Chondrocyte (in vitro differentiated cells): ENCODE measurements at regions not wholly inside any gene's neighbourhood (a gene's known extent, or its start where the extent isn't known, plus 50 kb on each side); places are given as distances from the start of the nearest gene placed in this dataset.

ENCODE experiments used
- DNase-seq: peaks from one replicate; pipeline ENCODE4 v3.0.0; 2021; ENCODE audit warnings: mixed read lengths, low spot score
- H3K27ac Mint-ChIP-seq: one replicate; pipeline ENCODE4 v1.8.0; 2021; ENCODE audit warnings: mild to moderate bottlenecking, moderate library complexity, mixed read lengths; ENCODE audit not compliant: unreplicated experiment
- H3K27me3 Mint-ChIP-seq: 2 replicates; pipeline ENCODE4 v1.8.0; 2021; ENCODE audit warnings: low read depth, mixed read lengths
- H3K36me3 Mint-ChIP-seq: 2 replicates; pipeline ENCODE4 v1.8.0; 2021; ENCODE audit warnings: low read depth, mixed read lengths
- H3K4me1 Mint-ChIP-seq: 2 replicates; pipeline ENCODE4 v1.8.0; 2021; ENCODE audit warnings: low read depth, mild to moderate bottlenecking, mixed read lengths
- H3K4me3 Mint-ChIP-seq: one replicate; pipeline ENCODE4 v1.8.0; 2021; ENCODE audit warnings: mild to moderate bottlenecking, moderate library complexity, mixed read lengths; ENCODE audit not compliant: unreplicated experiment
- H3K9me3 Mint-ChIP-seq: 2 replicates; pipeline ENCODE4 v1.8.0; 2021; ENCODE audit warnings: low read depth, mixed read lengths
- TF ChIP-seq, protein P1 (sequence below): fragments of 200-600 bp; sonication (generic); IDR thresholded peaks from 2 replicates; pipeline ENCODE4 v1.5.0; 2021; ENCODE audit warnings: antibody characterized with exemption, mild to moderate bottlenecking, moderate library complexity

DNA sequence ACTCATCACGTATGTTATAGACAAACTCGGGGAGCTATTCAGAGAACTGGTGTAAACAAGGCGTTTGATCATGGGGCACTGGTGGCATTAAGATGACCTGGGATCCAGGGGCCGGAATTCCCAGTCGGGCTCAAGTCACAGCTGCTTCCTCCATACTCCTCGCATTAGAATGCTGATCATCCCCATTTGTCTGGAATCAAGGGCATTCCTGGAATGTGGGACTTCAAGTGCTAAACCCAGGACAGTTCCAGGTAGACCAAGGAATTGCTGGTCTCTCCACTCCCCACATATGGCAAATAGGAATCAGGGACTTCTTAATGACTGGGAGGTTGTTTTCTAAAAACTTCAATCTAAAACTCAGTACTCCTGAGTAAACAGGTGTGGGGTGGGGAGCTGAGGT, 355.7 kb upstream of the RAB6C start:
- Mint-ChIP-seq H3K27ac (no peak overlapping the region), H3K9me3 (peaks cover 18% of the 10 kb centered on the region), H3K4me1 (no peaks in the 10 kb centered on the region), H3K27me3 (no peaks in the 10 kb centered on the region), H3K4me3 (no peak overlapping the region), H3K36me3 (no peaks in the 10 kb centered on the region)
- DNase-seq = no peak
- TF ChIP-seq, protein P1, sequence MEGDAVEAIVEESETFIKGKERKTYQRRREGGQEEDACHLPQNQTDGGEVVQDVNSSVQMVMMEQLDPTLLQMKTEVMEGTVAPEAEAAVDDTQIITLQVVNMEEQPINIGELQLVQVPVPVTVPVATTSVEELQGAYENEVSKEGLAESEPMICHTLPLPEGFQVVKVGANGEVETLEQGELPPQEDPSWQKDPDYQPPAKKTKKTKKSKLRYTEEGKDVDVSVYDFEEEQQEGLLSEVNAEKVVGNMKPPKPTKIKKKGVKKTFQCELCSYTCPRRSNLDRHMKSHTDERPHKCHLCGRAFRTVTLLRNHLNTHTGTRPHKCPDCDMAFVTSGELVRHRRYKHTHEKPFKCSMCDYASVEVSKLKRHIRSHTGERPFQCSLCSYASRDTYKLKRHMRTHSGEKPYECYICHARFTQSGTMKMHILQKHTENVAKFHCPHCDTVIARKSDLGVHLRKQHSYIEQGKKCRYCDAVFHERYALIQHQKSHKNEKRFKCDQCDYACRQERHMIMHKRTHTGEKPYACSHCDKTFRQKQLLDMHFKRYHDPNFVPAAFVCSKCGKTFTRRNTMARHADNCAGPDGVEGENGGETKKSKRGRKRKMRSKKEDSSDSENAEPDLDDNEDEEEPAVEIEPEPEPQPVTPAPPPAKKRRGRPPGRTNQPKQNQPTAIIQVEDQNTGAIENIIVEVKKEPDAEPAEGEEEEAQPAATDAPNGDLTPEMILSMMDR = no peak

DNA sequence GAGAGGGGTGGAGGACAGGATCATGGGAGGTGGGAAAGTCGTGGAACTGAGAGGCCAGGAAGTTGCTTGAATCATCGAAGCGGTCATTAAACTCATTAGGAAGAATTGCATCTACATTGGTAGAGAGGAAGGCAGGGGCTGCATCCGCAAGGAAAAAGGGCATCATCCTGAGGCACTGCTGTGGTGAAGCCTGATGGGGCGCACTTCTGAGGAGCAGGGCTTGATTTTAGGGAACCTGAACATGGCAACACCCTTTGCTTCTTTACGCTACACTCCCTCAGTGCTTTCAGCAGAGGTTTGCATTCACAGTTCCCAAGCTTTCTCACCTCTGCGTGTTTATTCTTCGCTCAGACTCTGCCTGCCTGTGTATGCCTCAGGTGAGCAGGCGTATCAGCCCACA, 352.0 kb upstream of the RAB6C start:
- no peak overlapping the region for H3K27ac Mint-ChIP-seq
- peaks cover 32% of the 10 kb centered on the region for H3K9me3 Mint-ChIP-seq
- H3K4me1 Mint-ChIP-seq = no peaks in the 10 kb centered on the region
- TF ChIP-seq, protein P1 = no peak
- H3K4me3 Mint-ChIP-seq = no peak overlapping the region
- no peaks in the 10 kb centered on the region for H3K36me3 Mint-ChIP-seq
- H3K27me3 Mint-ChIP-seq = no peaks in the 10 kb centered on the region
- DNase-seq = no peak

DNA sequence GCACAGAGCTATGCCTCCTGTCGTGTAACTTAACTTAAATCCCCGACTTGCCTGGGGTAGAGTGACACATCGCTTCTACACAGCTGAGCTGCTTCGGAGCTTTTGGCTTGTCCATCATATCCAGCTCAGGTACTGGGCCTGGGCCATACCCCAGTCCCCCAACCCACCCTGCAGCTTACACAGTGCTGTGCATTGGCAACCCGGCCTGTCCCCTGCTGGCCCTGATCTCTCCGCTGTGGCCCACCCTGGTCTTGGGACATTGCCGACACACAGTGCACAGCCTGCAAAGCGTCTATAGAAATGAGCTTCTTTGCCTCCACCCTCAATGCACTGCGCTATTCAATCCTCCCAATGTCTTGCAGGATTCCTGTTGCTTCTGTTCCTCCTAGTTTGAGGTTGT, 342.8 kb upstream of the RAB6C start:
- no peak overlapping the region for H3K4me3 Mint-ChIP-seq

DNA sequence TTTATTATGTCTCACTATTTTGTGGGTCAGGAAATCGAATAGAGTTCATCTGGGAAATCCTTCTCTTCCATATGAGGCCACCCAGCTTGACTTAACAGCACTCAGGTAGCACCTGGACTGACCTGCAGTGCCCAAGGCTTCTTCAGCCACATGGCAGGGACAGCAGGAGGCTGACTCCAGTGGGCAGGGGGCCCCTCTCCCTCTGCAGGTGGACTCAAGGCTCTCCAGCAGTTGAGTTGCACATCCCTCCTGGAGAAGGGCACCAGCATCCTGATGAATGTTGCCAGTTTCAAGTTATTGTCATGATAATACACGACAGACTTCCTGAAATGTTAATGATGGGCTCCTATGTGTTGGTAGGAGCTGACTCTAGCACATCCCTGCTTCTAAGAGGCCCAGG, 338.1 kb upstream of the RAB6C start:
- no peak for DNase-seq
- Mint-ChIP-seq H3K4me3 (no peak overlapping the region), H3K9me3 (peaks cover 6% of the 10 kb centered on the region), H3K27me3 (no peaks in the 10 kb centered on the region), H3K4me1 (no peaks in the 10 kb centered on the region), H3K36me3 (no peaks in the 10 kb centered on the region), H3K27ac (no peak overlapping the region)
- TF ChIP-seq, protein P1 = no peak

More for the DNA sequence above, 342.8 kb upstream of the RAB6C start:
- no peaks in the 10 kb centered on the region for H3K27me3 Mint-ChIP-seq
- no peak overlapping the region for H3K27ac Mint-ChIP-seq
- H3K9me3 Mint-ChIP-seq = no peaks in the 10 kb centered on the region
- no peaks in the 10 kb centered on the region for H3K36me3 Mint-ChIP-seq
- H3K4me1 Mint-ChIP-seq = no peaks in the 10 kb centered on the region
- no peak for DNase-seq
- TF ChIP-seq, protein P1 = no peak

DNA sequence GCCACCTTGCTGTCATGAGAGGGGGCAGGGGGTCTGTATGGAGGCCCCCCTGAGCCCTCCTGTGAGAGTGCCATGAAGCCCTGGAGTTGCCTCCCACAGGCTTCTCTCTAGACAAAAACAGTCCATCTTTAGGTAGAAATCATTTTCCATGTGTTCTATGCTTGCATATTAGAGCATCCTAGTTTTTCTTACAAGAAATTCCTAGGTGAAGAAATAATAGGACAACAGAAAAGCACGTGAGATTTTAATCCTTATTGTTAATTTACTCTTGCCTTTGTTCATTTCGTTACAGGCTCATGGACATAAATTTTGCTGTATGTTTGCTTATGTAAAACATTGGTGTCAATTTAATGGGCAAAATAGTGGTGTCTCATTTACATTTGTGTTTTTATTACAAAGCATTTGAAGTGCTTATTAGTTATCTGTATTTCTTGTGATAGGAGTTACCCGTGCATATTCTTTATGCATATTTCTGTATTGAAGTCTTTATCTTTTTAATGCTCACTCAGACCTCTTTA, 336.9 kb upstream of the RAB6C start:
- H3K4me3 Mint-ChIP-seq = no peak overlapping the region
- no peak for DNase-seq

More for the DNA sequence above, 336.9 kb upstream of the RAB6C start:
- Mint-ChIP-seq H3K36me3 (no peaks in the 10 kb centered on the region), H3K27me3 (no peaks in the 10 kb centered on the region), H3K4me1 (no peaks in the 10 kb centered on the region), H3K9me3 (peaks cover 9% of the 10 kb centered on the region), H3K27ac (no peak overlapping the region)
- TF ChIP-seq, protein P1 = no peak
